Stimulated activated CD8-positive, alpha-beta memory T cell treated with anti-CD3 and anti-CD28 coated beads, Interleukin-2, amount 100 ng/mL, for 48 hours (primary cell): ENCODE measurements at regions not wholly inside any gene's neighbourhood (a gene's known extent, or its start where the extent isn't known, plus 50 kb on each side); places are given as distances from the start of the nearest gene placed in this dataset.

Experiments used
- DNase-seq, 2 donors: peaks; one replicate each; pipeline ENCODE4 v3.0.0-alpha.2; 2020; ENCODE audit warnings: low read depth in 2 of 2

- no peak for DNase-seq
These were observed 136.1 kb downstream of the KCTD12 start for GRCh38 chr13:76750126-76750525.

GRCh38 chr13:76745261-76746200 is 140.7 kb downstream of the KCTD12 start:
- no peak for DNase-seq

- no peak for DNase-seq
These were observed 144.6 kb downstream of the KCTD12 start for GRCh38 chr13:76741624-76742023.

DNA sequence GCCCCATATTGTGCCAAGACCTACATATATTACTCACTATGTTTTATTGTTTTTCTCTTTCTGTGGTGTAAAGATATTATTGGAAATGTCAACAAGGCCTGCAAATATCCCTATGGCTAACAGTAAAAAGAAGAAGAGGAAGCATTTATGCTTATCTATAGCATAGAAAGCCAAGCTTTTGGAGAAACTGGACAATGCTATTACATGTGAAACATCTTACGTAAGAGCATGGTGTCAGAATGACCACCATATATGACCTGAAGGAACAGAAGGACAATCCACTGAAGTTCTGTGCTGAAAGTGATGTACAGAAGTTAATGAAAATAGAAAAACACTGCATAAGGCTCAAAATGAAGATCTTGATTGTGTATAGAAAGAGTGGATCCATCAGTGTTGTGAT is 145.2 kb downstream of the KCTD12 start:
- no peak for DNase-seq

GRCh38 chr13:76738616-76739015 is 147.6 kb downstream of the KCTD12 start:
- DNase-seq = no peak

DNA sequence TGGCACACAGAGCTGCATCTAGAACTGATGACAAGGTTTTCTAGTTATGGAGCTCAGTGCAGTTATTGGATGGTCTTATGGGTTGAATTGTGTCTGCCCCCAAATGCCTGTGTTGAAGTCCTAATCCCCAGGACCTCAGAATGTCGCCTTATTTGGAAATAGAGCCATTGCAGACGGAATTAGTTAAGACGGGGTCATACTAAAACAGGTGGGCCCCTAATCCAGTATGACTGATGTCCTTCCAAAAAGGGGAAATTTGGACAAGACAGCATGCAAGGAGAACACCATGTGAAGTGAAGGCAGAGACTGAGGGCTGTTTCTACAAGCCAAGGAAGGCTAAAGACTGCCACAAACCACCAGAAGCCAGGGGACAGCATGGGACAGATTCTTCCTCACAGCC is 148.7 kb downstream of the KCTD12 start:
- no peak for DNase-seq

DNA sequence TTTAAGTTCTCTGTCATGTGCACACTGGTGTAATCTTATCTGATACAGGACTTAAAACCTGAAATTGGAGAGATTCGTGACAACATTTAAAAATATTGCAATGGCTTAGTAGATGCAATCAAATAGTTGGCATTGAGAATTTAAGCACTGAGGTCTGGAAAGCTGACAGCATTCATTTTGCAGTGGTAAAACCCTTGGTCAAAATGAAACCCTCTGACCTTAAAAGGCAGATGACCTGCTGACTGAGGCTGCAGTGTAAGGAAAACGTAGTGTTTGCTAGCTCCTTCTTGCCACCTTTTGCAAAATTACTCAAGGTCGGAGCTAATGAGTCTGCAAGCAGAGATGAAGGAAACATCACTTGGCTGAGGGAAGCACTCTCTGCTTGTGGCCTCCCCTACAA is 150.6 kb downstream of the KCTD12 start:
- DNase-seq = no peak

DNA sequence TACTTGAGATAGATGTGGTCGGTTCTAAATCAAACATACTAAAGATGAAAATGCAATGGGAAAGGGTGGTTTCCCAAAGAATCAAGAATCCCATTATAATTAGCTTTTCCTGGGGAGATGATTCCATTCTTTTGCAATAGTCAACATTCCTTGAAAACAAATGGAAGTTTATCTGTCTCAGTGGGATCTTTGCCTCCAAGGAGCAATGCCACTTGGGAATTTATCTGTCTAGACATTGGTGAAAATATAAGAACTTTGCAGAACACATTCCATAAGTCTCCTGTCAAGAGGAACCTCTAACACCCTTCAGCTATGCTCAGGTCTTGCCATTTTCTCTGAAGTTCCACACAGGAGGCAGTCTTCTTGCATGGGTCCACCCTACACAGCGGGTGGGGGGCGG is 152.5 kb downstream of the KCTD12 start:
- no peak for DNase-seq

DNA sequence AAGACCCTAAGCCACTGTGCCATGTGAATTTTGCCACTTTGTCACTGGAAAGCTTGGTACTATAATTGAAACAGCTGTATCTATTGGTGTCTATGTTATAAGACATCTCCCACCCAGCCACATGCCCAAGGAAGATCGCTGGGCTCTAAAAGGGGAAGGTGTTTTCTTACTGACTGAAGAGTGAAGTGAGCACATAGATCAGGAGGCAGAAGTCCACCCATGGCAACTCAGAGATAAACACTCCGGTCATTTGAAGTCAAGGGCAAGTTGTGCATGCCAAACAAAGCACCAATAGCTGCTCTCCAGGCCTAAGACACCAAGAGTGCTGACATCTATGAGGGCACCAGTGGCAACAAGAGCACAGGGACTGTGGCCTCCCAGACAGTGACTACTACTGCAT is 153.8 kb downstream of the KCTD12 start:
- DNase-seq = no peak

DNA sequence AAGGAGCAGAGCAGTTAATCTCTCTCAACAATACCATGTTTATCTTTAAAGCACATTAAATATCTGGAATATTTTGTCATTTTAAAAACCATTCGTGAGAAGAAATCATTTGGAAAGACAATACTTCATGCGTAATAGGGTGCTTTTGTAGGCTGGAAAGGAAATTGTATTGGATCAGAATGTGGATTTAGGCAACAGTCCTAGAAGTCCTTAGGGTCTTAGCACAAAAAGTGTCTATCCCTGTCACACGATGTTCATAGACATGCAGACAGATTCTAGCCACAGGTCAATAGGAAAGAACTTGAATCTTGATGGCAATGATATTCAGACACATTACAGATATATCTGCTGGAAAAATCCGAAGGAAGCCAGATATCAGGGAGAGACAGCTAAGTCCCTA is 156.0 kb downstream of the KCTD12 start:
- DNase-seq = no peak

GRCh38 chr13:76729691-76730090 is 156.5 kb downstream of the KCTD12 start:
- no peak for DNase-seq

DNA sequence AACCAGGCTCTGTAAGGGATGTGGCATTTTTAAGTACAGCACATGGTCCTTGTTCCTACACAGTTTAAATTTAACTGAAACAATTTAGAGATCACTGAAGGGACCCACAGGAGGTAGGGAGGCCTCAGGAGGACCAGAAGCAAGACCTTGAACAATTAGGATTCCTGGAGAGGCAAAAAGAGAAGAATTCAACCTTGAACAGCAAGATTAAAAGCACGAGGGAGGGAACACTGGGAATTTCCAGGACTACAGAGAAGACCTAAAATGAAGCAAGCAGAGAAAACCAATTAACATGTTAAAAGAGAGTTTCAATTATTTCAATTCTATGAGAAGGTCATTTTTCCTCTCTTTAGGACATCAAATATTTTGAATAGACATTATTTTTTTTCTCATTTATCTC is 160.3 kb downstream of the KCTD12 start:
- DNase-seq = no peak

- no peak for DNase-seq
These were observed 161.0 kb downstream of the KCTD12 start for GRCh38 chr13:76725211-76725610.

- no peak for DNase-seq
These were observed 161.8 kb downstream of the KCTD12 start for GRCh38 chr13:76724421-76724820.

DNA sequence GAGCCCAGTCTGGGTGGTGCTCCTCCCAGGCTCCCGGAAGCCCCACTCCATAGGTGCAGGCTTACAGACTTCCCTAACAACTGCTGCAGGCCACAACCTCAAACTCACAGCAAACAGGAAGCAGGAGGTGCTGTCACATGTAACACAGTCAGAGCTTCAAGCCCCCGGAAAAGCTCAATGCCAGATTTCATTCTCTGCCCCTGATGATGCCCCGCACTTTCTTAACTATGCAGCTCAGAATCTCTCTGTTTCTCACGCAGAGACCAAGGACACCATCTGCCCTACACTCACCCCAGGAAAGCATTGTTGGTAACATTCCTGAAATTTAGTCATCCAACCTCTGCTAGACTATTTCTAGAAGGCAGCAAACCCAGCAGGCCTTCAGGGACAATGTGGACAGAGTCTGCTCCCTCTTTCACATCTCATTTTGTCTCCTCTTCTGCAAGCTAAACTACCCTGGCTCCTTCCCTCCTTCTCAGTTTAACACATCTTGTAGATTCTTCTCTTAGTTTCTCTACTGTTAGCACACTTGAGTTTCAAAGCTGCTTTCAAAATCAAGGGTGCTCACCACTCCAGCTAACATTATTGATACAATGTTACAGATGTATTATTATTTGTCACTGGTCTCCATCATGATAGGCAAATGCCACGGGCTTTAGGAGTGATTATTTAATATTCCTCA is 162.5 kb downstream of the KCTD12 start:
- DNase-seq = no peak

DNA sequence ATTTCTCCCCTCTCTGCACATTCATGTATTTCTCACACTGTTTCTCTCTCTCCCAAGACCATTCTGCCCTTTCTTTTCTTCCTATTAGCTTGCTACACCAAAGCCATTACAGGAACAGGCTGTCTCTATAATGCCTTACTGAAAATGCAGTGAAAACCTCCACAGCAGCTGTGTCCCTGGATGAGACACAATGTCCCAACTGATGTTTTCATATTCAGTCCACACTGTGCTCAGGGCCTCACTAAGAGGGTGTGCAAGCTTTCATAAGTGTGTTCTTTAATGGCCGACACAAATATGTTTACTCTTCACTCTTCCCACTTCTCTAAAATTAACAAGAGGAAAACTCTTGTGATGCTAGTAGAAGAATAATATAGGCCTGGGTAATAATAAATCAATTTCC is 163.4 kb downstream of the KCTD12 start:
- DNase-seq = no peak

GRCh38 chr13:76720821-76721220 is 165.4 kb downstream of the KCTD12 start:
- no peak for DNase-seq

- DNase-seq = no peak
These were observed 165.8 kb downstream of the KCTD12 start for GRCh38 chr13:76720416-76720815.

DNA sequence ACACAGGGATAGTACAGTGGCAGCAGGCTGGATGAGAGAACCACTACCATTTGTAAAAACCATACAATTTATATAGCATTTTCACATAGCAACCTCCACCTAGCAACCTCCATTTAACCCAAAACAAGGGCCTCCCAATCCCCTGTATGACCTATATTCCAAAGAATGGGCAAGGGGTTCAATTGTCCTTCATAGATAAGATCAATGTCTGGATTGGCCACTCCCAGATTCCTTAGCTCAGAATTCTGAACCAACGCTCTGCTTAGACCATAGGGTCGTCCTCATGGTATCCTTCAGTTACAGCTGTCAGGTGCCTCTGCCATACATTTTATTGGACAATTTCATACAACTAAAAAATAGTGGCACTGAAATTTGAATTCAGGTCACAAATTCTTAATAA is 166.2 kb downstream of the KCTD12 start:
- DNase-seq = no peak

DNA sequence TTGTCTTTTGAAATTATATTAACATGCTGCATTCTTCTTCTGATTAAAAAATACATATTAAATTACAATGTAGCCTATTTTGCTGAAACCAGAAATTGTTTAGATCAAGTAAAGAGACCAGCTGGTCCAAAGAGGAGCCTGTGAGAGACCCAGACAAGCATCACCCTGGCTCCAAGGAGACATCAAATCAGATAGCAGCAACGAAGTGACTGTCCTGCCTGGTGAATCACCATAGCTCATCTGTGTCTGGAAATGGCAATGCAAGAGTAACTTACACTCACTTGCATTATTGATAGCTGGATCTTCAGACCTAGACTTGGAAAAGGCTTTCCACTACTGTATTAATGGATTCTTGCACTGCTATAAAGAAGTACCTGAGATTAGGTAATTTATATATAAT is 169.1 kb downstream of the KCTD12 start:
- no peak for DNase-seq

GRCh38 chr13:76715621-76716020 is 170.6 kb downstream of the KCTD12 start:
- DNase-seq = no peak

DNA sequence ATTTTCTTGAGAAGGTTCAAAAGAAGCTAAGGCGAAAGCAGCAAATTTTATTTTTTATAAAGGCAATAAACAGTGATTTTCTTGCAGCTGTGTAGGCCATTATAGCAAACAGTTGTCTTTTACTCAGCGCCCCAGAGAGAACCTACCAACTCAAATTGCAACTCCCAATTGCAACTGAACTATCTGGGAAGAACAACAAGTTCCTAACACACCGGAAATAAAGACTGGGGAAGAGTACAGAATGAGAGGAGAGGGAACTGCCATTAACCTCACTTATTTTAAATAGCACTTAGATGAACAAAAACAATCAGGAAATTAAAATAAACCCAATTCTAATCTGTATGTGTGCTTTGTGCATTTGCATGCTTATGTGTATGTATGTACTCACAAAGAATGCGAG is 171.1 kb downstream of the KCTD12 start:
- DNase-seq = no peak

GRCh38 chr13:76713280-76713679 is 172.9 kb downstream of the KCTD12 start:
- DNase-seq = no peak
